ENCODE measurements at regions not wholly inside any gene's neighbourhood (a gene's known extent, or its start where the extent isn't known, plus 50 kb on each side); places are given as distances from the start of the nearest gene placed in this dataset.

DNA sequence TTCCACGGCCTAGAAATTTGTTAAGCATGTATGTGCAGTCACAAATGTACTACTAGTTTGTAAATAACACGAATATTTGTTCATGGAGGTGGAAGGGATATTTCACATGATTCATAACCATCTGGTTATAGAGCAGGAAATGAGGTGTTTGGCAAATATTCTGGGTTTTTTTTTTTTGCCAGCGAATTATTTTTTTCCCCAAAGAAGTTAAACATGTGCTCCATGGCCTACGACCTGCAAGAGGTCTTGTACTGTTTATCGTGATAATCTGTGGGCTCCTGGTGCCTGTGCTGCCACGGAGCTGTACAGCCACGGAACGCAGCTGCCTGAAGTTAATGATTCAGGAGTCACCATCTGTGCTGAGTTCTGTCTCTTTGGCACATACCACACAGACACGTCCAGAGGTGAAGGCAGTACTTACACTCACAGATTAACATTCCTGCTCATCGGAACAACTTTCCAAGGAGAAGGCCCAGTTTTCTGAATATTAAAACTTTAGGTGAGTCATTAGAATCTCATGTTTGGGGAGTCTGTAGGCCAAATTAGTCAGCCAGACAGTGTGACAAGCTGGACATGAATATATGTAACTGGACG, 156.3 kb downstream of the TMX1 start:
- no peaks in the 10 kb centered on the region for H3K4me1 Mint-ChIP-seq
- no peak overlapping the region for H3K4me3 Mint-ChIP-seq
- ATAC-seq (replicated peaks), result no peak
- H3K9me3 Mint-ChIP-seq, result no peaks in the 10 kb centered on the region
- H3K27ac Mint-ChIP-seq, result no peak overlapping the region
- H3K36me3 Mint-ChIP-seq (ENCODE audit: low read depth), result no peaks in the 10 kb centered on the region
- peaks cover 17% of the 10 kb centered on the region for H3K27me3 Mint-ChIP-seq

GRCh38 chr14:51398898-51399297, 158.9 kb downstream of the TMX1 start:
- H3K4me3 Mint-ChIP-seq, result no peak overlapping the region
- H3K36me3 Mint-ChIP-seq (ENCODE audit: low read depth), result no peaks in the 10 kb centered on the region
- H3K27me3 Mint-ChIP-seq, result peaks cover 17% of the 10 kb centered on the region
- no peaks in the 10 kb centered on the region for H3K4me1 Mint-ChIP-seq
- no peaks in the 10 kb centered on the region for H3K9me3 Mint-ChIP-seq
- no peak overlapping the region for H3K27ac Mint-ChIP-seq
- ATAC-seq (replicated peaks), result no peak

DNA sequence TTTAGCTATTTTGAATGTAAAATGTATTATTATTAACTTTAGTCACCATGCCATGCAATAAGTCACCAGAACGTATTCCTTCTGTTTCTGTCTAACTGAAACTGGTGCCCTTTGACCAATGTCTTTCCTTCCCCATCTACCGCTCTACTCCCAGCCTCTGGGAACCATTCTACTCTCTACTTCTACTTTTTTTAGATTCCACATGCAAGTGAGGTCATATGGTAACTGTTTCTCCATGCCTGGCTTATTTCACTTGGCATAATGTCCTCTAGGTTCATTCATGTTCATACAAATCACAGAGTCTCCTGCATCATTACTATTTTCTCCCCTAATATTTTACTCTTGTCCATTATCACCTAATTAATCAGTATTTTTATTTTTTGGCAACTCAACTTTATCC, 160.1 kb downstream of the TMX1 start:
- H3K4me1 Mint-ChIP-seq, result no peaks in the 10 kb centered on the region
- H3K36me3 Mint-ChIP-seq (ENCODE audit: low read depth), result no peaks in the 10 kb centered on the region
- H3K27me3 Mint-ChIP-seq, result peaks cover 14% of the 10 kb centered on the region
- ATAC-seq (replicated peaks), result no peak
- no peak overlapping the region for H3K27ac Mint-ChIP-seq
- no peak overlapping the region for H3K4me3 Mint-ChIP-seq
- no peaks in the 10 kb centered on the region for H3K9me3 Mint-ChIP-seq

GRCh38 chr14:51401272-51401671, 161.2 kb downstream of the TMX1 start:
- Mint-ChIP-seq H3K36me3 (ENCODE audit: low read depth) (no peaks in the 10 kb centered on the region), H3K9me3 (no peaks in the 10 kb centered on the region), H3K27ac (no peak overlapping the region), H3K4me1 (no peaks in the 10 kb centered on the region), H3K4me3 (no peak overlapping the region), H3K27me3 (peaks cover 13% of the 10 kb centered on the region)
- no peak for ATAC-seq (replicated peaks)

DNA sequence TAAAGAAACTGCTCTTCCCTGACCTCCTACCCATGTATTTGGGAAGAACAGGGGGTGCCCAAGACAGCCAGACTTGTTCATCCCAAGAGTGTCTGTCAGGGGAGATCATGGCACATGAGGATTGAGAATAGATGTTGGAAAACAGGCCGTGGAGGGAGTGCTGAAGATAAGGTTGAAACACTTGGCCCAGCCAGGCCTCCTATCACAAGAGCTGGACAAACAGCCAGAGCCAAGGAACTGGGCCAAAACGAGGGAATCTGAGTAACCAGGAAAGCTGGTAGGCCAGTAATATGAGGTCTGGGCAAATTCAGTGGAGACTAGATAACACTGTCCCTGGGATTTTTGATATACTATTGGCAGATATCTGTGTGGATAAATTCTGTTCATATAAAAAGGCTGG, 161.7 kb downstream of the TMX1 start:
- Mint-ChIP-seq H3K4me1 (no peaks in the 10 kb centered on the region), H3K27ac (no peak overlapping the region)

DNA sequence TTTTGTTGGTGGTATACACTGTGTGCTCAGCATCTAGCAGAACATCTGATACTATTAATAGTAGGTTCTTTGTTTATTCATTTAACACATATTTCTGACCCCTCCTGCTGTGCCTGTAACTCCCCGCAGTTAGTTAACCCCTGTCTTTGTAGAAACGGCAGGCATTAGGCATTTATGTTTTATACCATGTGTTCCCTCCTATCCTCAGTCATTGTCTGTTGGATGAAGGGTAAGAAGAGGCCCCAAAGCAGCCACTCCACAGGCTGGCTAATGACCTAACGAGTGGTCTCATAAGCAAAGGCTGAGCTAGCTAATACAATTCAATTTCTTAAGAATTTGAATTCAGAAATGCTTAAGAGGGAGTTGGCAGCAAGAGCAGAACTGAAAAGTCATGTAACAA, 170.8 kb downstream of the TMX1 start:
- no peak for ATAC-seq (replicated peaks)
- no peaks in the 10 kb centered on the region for H3K4me1 Mint-ChIP-seq
- no peaks in the 10 kb centered on the region for H3K36me3 Mint-ChIP-seq (ENCODE audit: low read depth)
- peaks cover 6% of the 10 kb centered on the region for H3K9me3 Mint-ChIP-seq
- H3K27me3 Mint-ChIP-seq, result peaks cover 14% of the 10 kb centered on the region
- no peak overlapping the region for H3K27ac Mint-ChIP-seq
- H3K4me3 Mint-ChIP-seq, result no peak overlapping the region

More for the DNA sequence above, 161.7 kb downstream of the TMX1 start:
- no peaks in the 10 kb centered on the region for H3K36me3 Mint-ChIP-seq (ENCODE audit: low read depth)
- peaks cover 13% of the 10 kb centered on the region for H3K27me3 Mint-ChIP-seq
- ATAC-seq (replicated peaks), result no peak
- H3K4me3 Mint-ChIP-seq, result no peak overlapping the region
- H3K9me3 Mint-ChIP-seq, result no peaks in the 10 kb centered on the region

DNA sequence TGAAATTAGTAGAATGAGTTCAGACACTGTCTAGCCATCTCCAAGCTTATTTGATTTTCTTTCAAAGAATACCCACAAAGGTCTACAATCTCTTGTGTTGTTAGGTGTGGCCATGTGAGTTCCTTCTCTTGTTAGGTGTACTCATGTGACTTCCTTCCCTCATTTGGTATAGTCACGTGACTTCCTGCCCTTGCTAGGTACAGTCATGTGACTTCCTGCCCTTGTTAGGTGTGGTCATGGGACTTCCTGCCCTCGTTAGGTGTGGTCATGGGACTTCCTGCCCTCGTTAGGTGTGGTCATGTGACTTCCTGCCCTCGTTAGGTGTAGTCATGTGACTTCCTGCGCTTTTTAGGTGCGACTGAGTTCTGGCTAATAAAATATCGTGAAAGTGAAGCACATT, 179.6 kb downstream of the TMX1 start:
- Mint-ChIP-seq H3K4me1 (peaks cover 9% of the 10 kb centered on the region), H3K4me3 (peak overlapping the region; percentile 58), H3K9me3 (peaks cover 36% of the 10 kb centered on the region), H3K27me3 (peaks cover 19% of the 10 kb centered on the region), H3K36me3 (ENCODE audit: low read depth) (no peaks in the 10 kb centered on the region), H3K27ac (no peak overlapping the region)
- ATAC-seq (replicated peaks), result peak; percentile 59

- H3K27me3 Mint-ChIP-seq, result peaks cover 2% of the 10 kb centered on the region
- ATAC-seq (replicated peaks), result no peak
- H3K4me3 Mint-ChIP-seq, result no peak overlapping the region
- peaks cover 9% of the 10 kb centered on the region for H3K4me1 Mint-ChIP-seq
- H3K27ac Mint-ChIP-seq, result no peak overlapping the region
- H3K36me3 Mint-ChIP-seq (ENCODE audit: low read depth), result no peaks in the 10 kb centered on the region
- H3K9me3 Mint-ChIP-seq, result peaks cover 22% of the 10 kb centered on the region
Measured at GRCh38 chr14:51422704-51423103, 182.7 kb downstream of the TMX1 start.

- peaks cover 6% of the 10 kb centered on the region for H3K27me3 Mint-ChIP-seq
- peaks cover 9% of the 10 kb centered on the region for H3K4me1 Mint-ChIP-seq
- peaks cover 16% of the 10 kb centered on the region for H3K9me3 Mint-ChIP-seq
- H3K36me3 Mint-ChIP-seq (ENCODE audit: low read depth), result no peaks in the 10 kb centered on the region
- no peak for ATAC-seq (replicated peaks)
- H3K4me3 Mint-ChIP-seq, result no peak overlapping the region
- H3K27ac Mint-ChIP-seq, result no peak overlapping the region
Measured at GRCh38 chr14:51424041-51424440, 184.0 kb downstream of the TMX1 start.

GRCh38 chr14:51424561-51425251, 184.7 kb downstream of the TMX1 start:
- H3K4me1 Mint-ChIP-seq, result peaks cover 9% of the 10 kb centered on the region

DNA sequence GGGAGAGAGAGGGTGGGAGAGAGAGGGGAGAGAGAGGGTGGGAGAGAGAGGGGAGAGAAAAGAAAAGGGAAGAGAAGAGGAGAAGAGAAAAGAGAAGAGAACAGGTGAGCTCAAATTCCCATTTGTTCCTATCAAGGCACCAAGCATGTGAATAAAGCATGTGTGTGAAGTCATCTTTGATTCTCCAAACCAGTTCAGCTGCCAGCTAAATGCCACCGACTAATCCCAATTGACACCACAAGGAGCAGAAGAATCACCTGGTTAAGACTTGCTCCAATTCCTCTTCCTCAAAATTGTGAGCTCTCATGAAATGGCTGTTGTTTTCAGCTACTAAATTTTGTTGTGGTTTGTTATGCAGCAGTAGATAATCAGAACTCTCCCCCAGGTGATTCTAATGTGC, 188.9 kb downstream of the TMX1 start:
- Mint-ChIP-seq H3K27me3 (peaks cover 25% of the 10 kb centered on the region), H3K36me3 (ENCODE audit: low read depth) (no peaks in the 10 kb centered on the region), H3K9me3 (no peaks in the 10 kb centered on the region), H3K4me1 (no peaks in the 10 kb centered on the region), H3K4me3 (no peak overlapping the region), H3K27ac (no peak overlapping the region)
- ATAC-seq (replicated peaks), result no peak

More at GRCh38 chr14:51424561-51425251, 184.7 kb downstream of the TMX1 start:
- no peak for ATAC-seq (replicated peaks)
- Mint-ChIP-seq H3K36me3 (ENCODE audit: low read depth) (no peaks in the 10 kb centered on the region), H3K9me3 (peaks cover 13% of the 10 kb centered on the region), H3K4me3 (no peak overlapping the region), H3K27me3 (peaks cover 9% of the 10 kb centered on the region), H3K27ac (no peak overlapping the region)

- Mint-ChIP-seq H3K27me3 (peaks cover 25% of the 10 kb centered on the region), H3K36me3 (ENCODE audit: low read depth) (no peaks in the 10 kb centered on the region), H3K4me1 (no peaks in the 10 kb centered on the region), H3K9me3 (no peaks in the 10 kb centered on the region), H3K4me3 (no peak overlapping the region), H3K27ac (no peak overlapping the region)
- ATAC-seq (replicated peaks), result no peak
Measured at GRCh38 chr14:51430079-51430478, 190.0 kb downstream of the TMX1 start.

DNA sequence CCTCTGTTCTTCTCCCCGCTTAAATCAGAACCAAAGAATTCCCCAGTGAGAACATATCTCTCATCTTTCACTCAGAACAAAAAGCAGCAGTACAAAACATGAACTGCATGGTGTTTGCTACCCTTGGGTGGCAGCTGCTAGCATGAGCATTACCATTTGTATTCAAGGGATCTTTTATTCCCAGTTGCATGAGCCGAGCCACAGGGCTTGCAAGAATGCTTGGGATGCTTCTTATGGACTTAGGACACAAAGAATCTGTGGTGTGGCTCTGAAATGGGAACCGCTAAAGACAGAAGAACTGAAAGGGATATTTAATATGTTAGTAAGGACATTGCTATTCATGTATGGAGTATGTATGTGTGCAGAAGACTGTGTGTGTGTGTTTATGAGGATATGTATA, 190.6 kb downstream of the TMX1 start:
- Mint-ChIP-seq H3K9me3 (no peaks in the 10 kb centered on the region), H3K36me3 (ENCODE audit: low read depth) (no peaks in the 10 kb centered on the region), H3K27me3 (peaks cover 25% of the 10 kb centered on the region), H3K4me3 (no peak overlapping the region), H3K27ac (no peak overlapping the region), H3K4me1 (no peaks in the 10 kb centered on the region)
- no peak for ATAC-seq (replicated peaks)

GRCh38 chr14:51431033-51431709, 191.1 kb downstream of the TMX1 start:
- H3K4me3 Mint-ChIP-seq, result no peak overlapping the region
- no peaks in the 10 kb centered on the region for H3K36me3 Mint-ChIP-seq (ENCODE audit: low read depth)
- no peaks in the 10 kb centered on the region for H3K9me3 Mint-ChIP-seq
- no peak overlapping the region for H3K27ac Mint-ChIP-seq
- H3K27me3 Mint-ChIP-seq, result peaks cover 29% of the 10 kb centered on the region
- ATAC-seq (replicated peaks), result no peak
- no peaks in the 10 kb centered on the region for H3K4me1 Mint-ChIP-seq

- peaks cover 33% of the 10 kb centered on the region for H3K27me3 Mint-ChIP-seq
- no peak overlapping the region for H3K4me3 Mint-ChIP-seq
- no peaks in the 10 kb centered on the region for H3K9me3 Mint-ChIP-seq
- H3K27ac Mint-ChIP-seq, result no peak overlapping the region
- no peak for ATAC-seq (replicated peaks)
- H3K36me3 Mint-ChIP-seq (ENCODE audit: low read depth), result no peaks in the 10 kb centered on the region
- H3K4me1 Mint-ChIP-seq, result no peaks in the 10 kb centered on the region
Measured at GRCh38 chr14:51431741-51432140, 191.7 kb downstream of the TMX1 start.
